ENCODE measurements at regions not wholly inside any gene's neighbourhood (a gene's known extent, or its start where the extent isn't known, plus 50 kb on each side); places are given as distances from the start of the nearest gene placed in this dataset.

DNA sequence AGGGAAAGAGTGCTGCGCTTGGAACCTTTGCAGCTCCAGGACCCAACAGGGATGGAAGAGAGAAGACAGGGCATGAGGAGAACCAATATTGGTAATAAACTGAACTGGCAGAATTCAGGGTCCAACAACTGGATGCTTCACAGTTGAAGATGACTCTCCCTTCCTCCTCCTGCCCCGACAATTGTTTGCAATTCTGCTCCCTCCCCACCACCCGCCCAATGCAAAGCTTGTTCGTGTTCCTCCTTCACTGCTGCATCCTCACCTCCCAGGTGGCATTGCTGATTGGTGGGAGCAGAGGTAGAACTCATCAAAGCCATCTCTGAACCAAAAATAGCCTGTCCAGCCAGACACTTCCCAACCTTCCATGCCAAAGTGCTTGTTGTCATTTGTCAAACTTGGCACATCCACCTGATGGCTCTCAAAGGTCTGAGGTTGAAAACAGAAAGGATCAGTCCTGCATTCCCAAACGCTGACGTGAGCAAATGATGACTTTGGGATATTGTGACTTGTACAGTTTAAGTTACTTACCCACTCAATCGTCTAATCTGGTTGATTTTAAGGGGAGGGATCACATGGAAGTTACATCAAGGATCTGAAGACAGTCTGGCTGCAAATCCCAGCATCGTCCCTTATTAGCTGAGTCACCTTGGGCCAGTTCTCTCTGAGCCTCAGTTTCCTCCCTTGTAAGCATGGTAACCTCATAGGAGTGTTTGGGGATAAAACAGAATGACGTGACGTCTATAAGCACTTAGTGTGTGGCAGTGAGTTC lies 242.6 kb upstream of the CRY1 start:
- Histone ChIP-seq H3K9me3 (ENCODE audit: low read depth, low read length) (no peaks in the 10 kb centered on the region), H2AFZ (ENCODE audit: low read length) (no peak overlapping the region), H3K27me3 (ENCODE audit: insufficient read depth, low read length) (peaks cover 23% of the 10 kb centered on the region), H3K79me2 (ENCODE audit: insufficient read depth, low read length) (no peaks in the 10 kb centered on the region), H3K4me1 (ENCODE audit: insufficient read depth, low read length) (no peaks in the 10 kb centered on the region), H3K4me2 (ENCODE audit: insufficient read depth, low read length) (no peak overlapping the region), H3K27ac (ENCODE audit: low read depth, low read length) (no peak overlapping the region), H3K4me3 (ENCODE audit: insufficient read depth, low read length) (no peak overlapping the region), H4K20me1 (ENCODE audit: insufficient read depth, low read length) (no peaks in the 10 kb centered on the region), H3K36me3 (ENCODE audit: insufficient read depth, low read length) (no peaks in the 10 kb centered on the region)
- DNase-seq (ENCODE audit: insufficient read length, low spot score, missing footprints), result no peak
- TF ChIP-seq, protein P1, sequence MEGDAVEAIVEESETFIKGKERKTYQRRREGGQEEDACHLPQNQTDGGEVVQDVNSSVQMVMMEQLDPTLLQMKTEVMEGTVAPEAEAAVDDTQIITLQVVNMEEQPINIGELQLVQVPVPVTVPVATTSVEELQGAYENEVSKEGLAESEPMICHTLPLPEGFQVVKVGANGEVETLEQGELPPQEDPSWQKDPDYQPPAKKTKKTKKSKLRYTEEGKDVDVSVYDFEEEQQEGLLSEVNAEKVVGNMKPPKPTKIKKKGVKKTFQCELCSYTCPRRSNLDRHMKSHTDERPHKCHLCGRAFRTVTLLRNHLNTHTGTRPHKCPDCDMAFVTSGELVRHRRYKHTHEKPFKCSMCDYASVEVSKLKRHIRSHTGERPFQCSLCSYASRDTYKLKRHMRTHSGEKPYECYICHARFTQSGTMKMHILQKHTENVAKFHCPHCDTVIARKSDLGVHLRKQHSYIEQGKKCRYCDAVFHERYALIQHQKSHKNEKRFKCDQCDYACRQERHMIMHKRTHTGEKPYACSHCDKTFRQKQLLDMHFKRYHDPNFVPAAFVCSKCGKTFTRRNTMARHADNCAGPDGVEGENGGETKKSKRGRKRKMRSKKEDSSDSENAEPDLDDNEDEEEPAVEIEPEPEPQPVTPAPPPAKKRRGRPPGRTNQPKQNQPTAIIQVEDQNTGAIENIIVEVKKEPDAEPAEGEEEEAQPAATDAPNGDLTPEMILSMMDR (IDR thresholded peaks at IDR 0.05; ENCODE audit: extremely low read depth, low read depth, low read length), result no peak

DNA sequence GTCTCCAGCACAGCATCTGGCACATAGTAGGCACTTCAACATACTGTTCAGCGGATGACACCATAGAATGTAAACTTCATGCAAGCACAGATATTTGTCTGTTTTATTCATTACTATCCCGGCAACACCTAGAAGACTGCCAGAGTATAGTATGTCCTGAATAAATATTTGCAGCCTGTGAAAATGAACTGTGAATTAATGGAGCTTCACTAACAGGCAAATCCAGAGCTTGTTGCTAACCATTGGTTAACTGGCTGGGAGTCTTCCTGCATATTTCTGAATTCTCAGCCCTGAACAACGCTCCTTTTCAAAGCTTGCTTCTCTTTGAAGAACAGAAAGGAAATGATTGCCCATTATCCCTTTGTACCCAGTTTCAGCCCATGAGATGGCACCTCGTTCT lies 243.3 kb upstream of the CRY1 start:
- H3K27me3 ChIP-seq (ENCODE audit: insufficient read depth, low read length), result peaks cover 28% of the 10 kb centered on the region
- no peak overlapping the region for H3K4me2 ChIP-seq (ENCODE audit: insufficient read depth, low read length)
- TF ChIP-seq, protein P1 (IDR thresholded peaks at IDR 0.05; ENCODE audit: extremely low read depth, low read depth, low read length), result no peak

DNA sequence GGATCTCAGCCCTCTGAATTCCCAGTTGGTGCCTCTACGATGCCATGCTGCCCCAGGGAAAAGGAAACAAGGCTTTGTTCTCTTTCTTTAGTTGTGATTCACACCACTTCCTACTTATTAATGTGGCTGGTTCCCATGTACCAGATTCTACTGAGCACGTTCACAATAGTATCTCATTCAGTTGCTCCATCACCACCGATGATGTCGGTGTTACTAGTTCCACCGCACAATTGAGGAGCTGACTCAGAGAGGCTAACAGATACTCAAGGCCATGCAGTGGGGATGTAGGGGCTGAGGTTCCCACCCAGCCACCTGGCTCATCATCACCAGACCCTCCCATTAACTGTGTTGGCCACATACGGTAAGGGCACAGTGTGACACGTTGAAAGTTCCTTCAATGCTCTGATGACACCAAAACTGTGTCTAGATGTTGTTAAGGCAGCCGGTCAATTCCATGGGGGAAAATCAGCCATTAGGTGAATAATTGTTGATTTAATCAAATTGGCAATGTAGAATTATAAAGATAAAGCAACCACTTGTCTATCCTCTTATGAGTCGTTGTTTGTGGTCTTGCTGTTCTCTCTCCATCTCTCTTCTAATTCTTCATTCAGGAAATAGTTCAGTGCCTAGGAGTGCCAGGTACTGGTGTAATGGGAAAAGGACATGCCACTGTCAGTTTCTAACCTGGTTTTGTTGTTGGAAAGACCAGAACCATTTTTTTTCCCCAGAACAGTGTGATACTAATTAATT lies 244.2 kb upstream of the CRY1 start:
- no peaks in the 10 kb centered on the region for H3K36me3 ChIP-seq (ENCODE audit: insufficient read depth, low read length)
- no peak overlapping the region for H3K27ac ChIP-seq (ENCODE audit: low read depth, low read length)
- H2AFZ ChIP-seq (ENCODE audit: low read length), result no peak overlapping the region
- TF ChIP-seq, protein P1 (IDR thresholded peaks at IDR 0.05; ENCODE audit: extremely low read depth, low read depth, low read length), result no peak
- DNase-seq (ENCODE audit: insufficient read length, low spot score, missing footprints), result no peak
- no peaks in the 10 kb centered on the region for H4K20me1 ChIP-seq (ENCODE audit: insufficient read depth, low read length)
- no peaks in the 10 kb centered on the region for H3K4me1 ChIP-seq (ENCODE audit: insufficient read depth, low read length)
- no peaks in the 10 kb centered on the region for H3K9me3 ChIP-seq (ENCODE audit: low read depth, low read length)
- H3K4me2 ChIP-seq (ENCODE audit: insufficient read depth, low read length), result no peak overlapping the region
- H3K79me2 ChIP-seq (ENCODE audit: insufficient read depth, low read length), result no peaks in the 10 kb centered on the region
- H3K27me3 ChIP-seq (ENCODE audit: insufficient read depth, low read length), result peaks cover 30% of the 10 kb centered on the region
- no peak overlapping the region for H3K4me3 ChIP-seq (ENCODE audit: insufficient read depth, low read length)

More for the DNA sequence above, 243.3 kb upstream of the CRY1 start:
- Histone ChIP-seq H3K27ac (ENCODE audit: low read depth, low read length) (no peak overlapping the region), H4K20me1 (ENCODE audit: insufficient read depth, low read length) (no peaks in the 10 kb centered on the region), H2AFZ (ENCODE audit: low read length) (no peak overlapping the region), H3K36me3 (ENCODE audit: insufficient read depth, low read length) (no peaks in the 10 kb centered on the region), H3K4me1 (ENCODE audit: insufficient read depth, low read length) (no peaks in the 10 kb centered on the region), H3K79me2 (ENCODE audit: insufficient read depth, low read length) (no peaks in the 10 kb centered on the region), H3K9me3 (ENCODE audit: low read depth, low read length) (no peaks in the 10 kb centered on the region), H3K4me3 (ENCODE audit: insufficient read depth, low read length) (no peak overlapping the region)
- DNase-seq (ENCODE audit: insufficient read length, low spot score, missing footprints), result no peak

DNA sequence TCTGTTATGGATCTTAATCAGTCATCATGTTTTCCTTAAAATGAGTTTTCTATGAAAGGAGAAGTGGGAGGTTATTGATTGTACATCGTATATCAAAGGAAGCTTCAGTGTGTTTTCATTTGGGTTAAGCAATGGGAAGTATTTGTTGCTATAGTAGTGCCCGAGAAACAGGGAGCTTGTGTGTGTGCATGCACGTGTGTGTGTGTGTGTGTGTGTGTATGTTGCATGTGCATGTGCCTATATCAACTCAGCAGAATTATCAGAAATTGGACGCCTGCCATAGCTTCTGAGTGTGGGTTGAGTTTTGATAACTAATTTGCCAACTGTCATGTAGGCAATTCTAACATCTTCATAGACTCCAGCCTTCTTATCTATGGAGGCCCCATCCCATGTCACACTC lies 246.1 kb upstream of the CRY1 start:
- no peak overlapping the region for H2AFZ ChIP-seq (ENCODE audit: low read length)
- no peak for DNase-seq (ENCODE audit: insufficient read length, low spot score, missing footprints)
- TF ChIP-seq, protein P1 (IDR thresholded peaks at IDR 0.05; ENCODE audit: extremely low read depth, low read depth, low read length), result no peak
- no peak overlapping the region for H3K27ac ChIP-seq (ENCODE audit: low read depth, low read length)
- no peaks in the 10 kb centered on the region for H3K36me3 ChIP-seq (ENCODE audit: insufficient read depth, low read length)
- H3K4me2 ChIP-seq (ENCODE audit: insufficient read depth, low read length), result no peak overlapping the region
- H4K20me1 ChIP-seq (ENCODE audit: insufficient read depth, low read length), result no peaks in the 10 kb centered on the region
- H3K4me3 ChIP-seq (ENCODE audit: insufficient read depth, low read length), result no peak overlapping the region
- H3K27me3 ChIP-seq (ENCODE audit: insufficient read depth, low read length), result peaks cover 25% of the 10 kb centered on the region
- no peaks in the 10 kb centered on the region for H3K79me2 ChIP-seq (ENCODE audit: insufficient read depth, low read length)
- H3K9me3 ChIP-seq (ENCODE audit: low read depth, low read length), result no peaks in the 10 kb centered on the region
- peaks cover 3% of the 10 kb centered on the region for H3K4me1 ChIP-seq (ENCODE audit: insufficient read depth, low read length)
